ENCODE measurements at regions not wholly inside any gene's neighbourhood (a gene's known extent, or its start where the extent isn't known, plus 50 kb on each side); places are given as distances from the start of the nearest gene placed in this dataset.
"Not testable (repeated sequence)": the region's sequence is repeated elsewhere in the genome, so short reads cannot be mapped to it uniquely, and the experiment has no call there.

- DNase-seq; H3K9me2 ChIP-seq; POLR2A ChIA-PET; H2AFZ ChIP-seq (ENCODE audit: low read depth); H3K27me3 ChIP-seq (ENCODE audit: insufficient read depth); H3K9ac ChIP-seq; H3K27ac ChIP-seq (ENCODE audit: low read depth in 2 of 2, low read length in 1 of 2); H4K20me1 ChIP-seq (ENCODE audit: insufficient read depth); H3F3A ChIP-seq (replicated peaks; ENCODE audit: insufficient read depth); H3K36me3 ChIP-seq (replicated peaks in 1 of 2; ENCODE audit: control insufficient read depth in 1 of 2, insufficient read depth in 2 of 2, low read length in 1 of 2); CTCF ChIA-PET; H3K4me2 ChIP-seq; H3K79me2 ChIP-seq (ENCODE audit: insufficient read depth); H3K4me3 ChIP-seq (ENCODE audit: low read depth in 2 of 2, low read length in 1 of 2); H3K9me3 ChIP-seq; H3K4me1 ChIP-seq (ENCODE audit: control insufficient read depth in 1 of 2, insufficient read depth in 2 of 2, low read depth in 1 of 2, low read length in 1 of 2): not testable (repeated sequence)
- no CpG with 5 or more reads among the region's 61 CpGs for WGBS (ENCODE audit: low lambda C conversion rate)
Observed at GRCh38 chr16:32187918-32188669, 65.0 kb upstream of the TP53TG3D start.

- CTCF ChIA-PET: not testable (repeated sequence)
Observed at GRCh38 chr16:32202585-32202984, 50.5 kb upstream of the TP53TG3D start.

More at GRCh38 chr16:32202585-32202984, 50.5 kb upstream of the TP53TG3D start:
- H3K79me2 ChIP-seq (ENCODE audit: insufficient read depth); H2AFZ ChIP-seq (ENCODE audit: low read depth); H3K4me2 ChIP-seq; DNase-seq; H3K27ac ChIP-seq (ENCODE audit: low read depth in 2 of 2, low read length in 1 of 2); H3K9me2 ChIP-seq; POLR2A ChIA-PET; H3K36me3 ChIP-seq (replicated peaks in 1 of 2; ENCODE audit: control insufficient read depth in 1 of 2, insufficient read depth in 2 of 2, low read length in 1 of 2); H3K4me3 ChIP-seq (ENCODE audit: low read depth in 2 of 2, low read length in 1 of 2); H3K27me3 ChIP-seq (ENCODE audit: insufficient read depth); H3K9me3 ChIP-seq; H3K4me1 ChIP-seq (ENCODE audit: control insufficient read depth in 1 of 2, insufficient read depth in 2 of 2, low read depth in 1 of 2, low read length in 1 of 2); H3K9ac ChIP-seq; H4K20me1 ChIP-seq (ENCODE audit: insufficient read depth); H3F3A ChIP-seq (replicated peaks; ENCODE audit: insufficient read depth): not testable (repeated sequence)
- WGBS (ENCODE audit: low lambda C conversion rate): 35% methylated on average over 20 of the region's 36 CpGs

Small RNAs in the stretch of these regions (small RNA-seq; reads per million reads assigned to genes)
- gene AC133485.4 (0 reads per million in 7 experiments), gene AC142381.2 (0 reads per million in 7 experiments), gene IGHV1OR16-3 (0 reads per million in 7 experiments), gene IGHV3OR16-9 (0 reads per million in 7 experiments)

All from SK-N-SH (cell line).